HG03558 (cell line): ENCODE measurements at regions not wholly inside any gene's neighbourhood (a gene's known extent, or its start where the extent isn't known, plus 50 kb on each side); places are given as distances from the start of the nearest gene placed in this dataset.
"Not testable (repeated sequence)": the region's sequence is repeated elsewhere in the genome, so short reads cannot be mapped to it uniquely, and the experiment has no call there.

Source experiments
- ATAC-seq: cut with Tn5 transposase; IDR thresholded peaks from one replicate; pipeline ENCODE4 v1.9.1; 2021; ENCODE audit warnings: moderate number of reproducible peaks; ENCODE audit not compliant: unreplicated experiment; ENCODE audit errors: extremely low read depth

DNA sequence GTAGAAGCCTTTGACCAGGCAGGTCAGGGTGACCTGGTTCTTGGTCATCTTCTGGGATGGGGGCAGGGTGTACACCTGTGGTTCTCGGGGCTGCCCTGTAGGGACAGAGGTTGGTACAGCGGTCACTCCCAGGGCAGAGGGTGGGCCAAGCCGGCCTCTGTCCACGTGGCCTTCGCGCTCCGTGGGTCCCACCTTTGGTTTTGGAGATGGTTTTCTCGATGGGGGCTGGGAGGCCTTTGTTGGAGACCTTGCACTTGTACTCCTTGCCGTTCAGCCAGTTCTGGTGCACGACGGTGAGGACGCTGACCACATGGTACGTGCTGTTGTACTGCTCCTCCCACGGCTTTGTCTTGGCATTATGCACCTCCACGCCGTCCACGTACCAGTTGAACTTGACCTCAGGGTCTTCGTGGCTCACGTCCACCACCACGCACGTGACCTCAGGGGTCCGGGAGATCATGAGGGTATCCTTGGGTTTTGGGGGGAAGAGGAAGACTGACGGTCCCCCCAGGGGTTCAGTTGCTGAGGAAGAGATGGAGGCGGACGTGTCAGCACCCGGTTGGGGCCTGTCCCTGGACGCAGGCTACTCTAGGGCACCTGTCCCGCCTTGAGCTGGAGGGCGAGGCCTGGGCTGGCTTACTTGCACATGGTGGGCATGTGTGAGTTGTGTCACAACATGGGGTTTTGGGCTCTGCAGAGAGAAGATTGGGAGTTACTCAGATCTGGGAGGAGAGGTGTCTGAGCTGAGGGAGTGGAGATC lies 142.3 kb downstream of the TMEM121 start:
- ATAC-seq = not testable (repeated sequence)

DNA sequence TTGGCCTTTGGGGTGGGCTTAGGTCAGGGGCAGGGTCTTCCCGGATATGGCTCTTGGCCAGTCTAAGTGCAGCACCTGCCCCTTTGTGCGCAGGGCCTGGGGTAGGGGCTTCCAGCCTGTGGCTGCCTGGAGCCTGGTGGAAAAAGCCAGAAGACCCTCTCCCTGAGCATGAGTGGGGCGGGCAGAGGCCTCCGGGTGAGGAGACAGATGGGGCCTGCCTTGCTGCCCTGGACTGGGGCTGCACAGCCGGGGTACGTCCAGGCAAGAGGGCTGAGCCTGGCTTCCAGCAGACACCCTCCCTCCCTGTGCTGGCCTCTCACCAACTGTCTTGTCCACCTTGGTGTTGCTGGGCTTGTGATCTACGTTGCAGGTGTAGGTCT lies 142.8 kb downstream of the TMEM121 start:
- not testable (repeated sequence) for ATAC-seq

DNA sequence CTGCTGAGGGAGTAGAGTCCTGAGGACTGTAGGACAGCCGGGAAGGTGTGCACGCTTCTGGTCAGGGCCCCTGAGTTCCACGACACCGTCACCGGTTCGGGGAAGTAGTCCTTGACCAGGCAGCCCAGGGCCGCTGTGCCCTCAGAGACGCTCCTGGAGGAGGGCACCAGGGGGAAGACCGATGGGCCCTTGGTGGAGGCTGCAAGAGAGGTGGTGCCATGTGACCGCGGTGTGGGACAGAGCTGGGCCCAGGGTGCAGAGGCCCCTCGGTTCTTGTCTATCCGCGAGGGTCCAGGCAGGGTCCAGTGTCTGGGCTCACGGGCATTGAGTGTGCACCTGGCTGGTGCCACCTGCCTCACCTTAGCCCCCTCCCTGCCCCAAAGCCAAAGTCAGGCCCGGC lies 143.3 kb downstream of the TMEM121 start:
- not testable (repeated sequence) for ATAC-seq

DNA sequence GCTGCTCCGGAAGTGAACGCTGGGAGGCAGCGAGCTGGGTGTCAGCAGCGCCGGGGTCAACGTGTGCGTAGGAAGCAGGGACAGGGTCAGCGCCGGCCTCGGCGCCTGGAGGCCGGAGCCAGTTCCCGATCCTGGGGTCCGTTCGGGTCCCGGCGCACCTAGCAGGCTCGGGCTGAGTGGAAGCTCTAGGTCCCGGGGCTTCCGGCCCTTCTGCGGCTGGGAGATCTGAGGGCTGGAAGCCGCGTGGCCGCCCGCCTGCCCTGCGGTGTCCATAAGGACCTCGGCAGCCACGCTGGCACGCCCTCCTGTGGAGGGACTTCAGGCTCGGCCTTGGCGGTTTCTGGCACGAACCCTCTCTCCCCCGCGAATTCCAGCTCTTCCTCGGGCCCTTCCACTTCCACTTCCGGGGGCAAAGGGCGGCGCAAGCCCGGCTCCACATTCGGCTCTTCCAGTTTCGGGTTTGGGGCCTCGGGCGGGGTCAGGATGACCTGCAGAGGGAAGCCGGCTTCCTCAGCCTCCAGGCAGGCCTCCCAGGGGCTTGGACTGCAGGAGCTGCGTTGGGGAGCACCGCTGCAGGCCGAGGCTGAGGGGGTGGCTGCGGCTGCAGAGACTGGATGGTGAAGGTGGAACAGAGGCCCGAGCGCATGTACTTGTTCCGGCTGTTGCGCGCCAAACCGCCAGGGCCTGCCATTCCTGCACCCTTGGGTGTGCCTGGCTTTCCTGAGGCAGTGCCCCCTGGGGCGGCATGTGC lies 146.2 kb downstream of the TMEM121 start:
- ATAC-seq = not testable (repeated sequence)

DNA sequence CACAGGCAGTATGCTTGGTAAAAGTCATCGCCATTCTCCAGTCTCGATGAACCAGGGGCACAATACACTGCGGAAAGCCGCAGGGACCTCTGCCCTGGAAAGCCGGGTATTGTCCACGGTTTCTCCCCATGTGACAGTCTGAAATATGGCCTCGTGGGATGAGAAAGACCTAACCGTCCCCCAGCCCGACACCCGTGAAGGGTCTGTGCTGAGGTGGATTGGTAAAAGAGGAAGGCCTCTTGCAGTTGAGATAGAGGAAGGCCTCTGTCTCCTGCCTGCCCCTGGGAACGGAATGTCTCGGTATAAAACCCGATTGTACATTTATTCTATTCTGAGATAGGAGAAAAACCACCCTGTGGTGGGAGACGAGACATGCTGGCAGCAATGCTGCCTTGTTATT lies 149.1 kb downstream of the TMEM121 start:
- not testable (repeated sequence) for ATAC-seq

DNA sequence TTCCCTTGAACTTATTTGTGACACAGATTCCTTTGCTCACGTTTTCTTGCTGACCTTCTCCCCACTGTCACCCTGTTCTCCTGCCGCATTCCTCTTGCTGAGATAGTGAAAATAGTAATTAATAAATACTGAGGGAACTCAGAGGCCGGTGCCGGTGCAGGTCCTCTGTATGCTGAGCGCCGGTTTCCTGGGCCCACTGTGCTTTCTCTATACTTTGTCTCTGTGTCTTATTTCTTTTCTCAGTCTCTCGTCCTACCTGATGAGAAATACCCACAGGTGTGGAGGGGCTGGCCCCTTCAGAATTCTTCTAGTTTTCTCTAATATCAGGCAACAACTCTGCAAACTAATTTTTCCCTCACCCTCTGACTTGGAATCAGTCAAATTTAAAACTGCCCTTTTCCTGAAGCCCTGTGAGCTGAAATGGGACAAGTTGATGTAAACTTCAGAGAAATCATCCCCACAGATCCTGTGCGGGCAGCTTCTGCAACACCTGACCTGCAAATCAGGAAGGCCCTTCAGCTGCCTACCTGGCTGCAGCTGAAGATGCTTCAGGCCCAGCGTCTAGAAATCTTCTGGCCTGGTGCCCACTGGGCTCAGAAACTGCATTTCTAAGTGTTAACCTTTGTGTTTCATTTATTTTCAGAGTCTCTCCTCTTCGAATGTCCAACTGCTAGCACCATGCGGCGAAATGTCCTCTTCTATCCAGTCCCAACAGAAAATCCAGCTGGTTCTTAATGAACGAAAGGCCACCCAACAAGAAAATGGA lies 149.7 kb downstream of the TMEM121 start:
- not testable (repeated sequence) for ATAC-seq

DNA sequence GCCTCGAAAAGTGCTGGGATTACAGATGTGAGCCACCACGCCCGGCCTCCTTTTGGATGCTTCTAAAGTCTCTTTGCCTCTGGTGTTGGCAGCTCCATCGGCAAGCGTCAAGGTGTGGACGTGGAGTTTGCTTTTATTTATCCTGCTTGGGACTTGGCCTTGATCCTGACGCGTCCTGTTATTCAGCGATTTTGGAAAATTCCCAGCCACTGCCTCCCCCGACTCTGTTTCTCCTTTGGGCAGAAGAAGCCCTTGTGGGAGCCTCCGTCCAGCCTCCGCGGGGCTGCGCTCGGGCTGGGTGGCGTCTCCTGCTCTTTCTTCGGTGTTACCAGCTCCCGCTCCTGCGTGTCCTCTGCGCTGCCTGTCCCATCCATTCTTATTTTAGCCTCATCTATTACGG lies 151.7 kb downstream of the TMEM121 start:
- not testable (repeated sequence) for ATAC-seq

DNA sequence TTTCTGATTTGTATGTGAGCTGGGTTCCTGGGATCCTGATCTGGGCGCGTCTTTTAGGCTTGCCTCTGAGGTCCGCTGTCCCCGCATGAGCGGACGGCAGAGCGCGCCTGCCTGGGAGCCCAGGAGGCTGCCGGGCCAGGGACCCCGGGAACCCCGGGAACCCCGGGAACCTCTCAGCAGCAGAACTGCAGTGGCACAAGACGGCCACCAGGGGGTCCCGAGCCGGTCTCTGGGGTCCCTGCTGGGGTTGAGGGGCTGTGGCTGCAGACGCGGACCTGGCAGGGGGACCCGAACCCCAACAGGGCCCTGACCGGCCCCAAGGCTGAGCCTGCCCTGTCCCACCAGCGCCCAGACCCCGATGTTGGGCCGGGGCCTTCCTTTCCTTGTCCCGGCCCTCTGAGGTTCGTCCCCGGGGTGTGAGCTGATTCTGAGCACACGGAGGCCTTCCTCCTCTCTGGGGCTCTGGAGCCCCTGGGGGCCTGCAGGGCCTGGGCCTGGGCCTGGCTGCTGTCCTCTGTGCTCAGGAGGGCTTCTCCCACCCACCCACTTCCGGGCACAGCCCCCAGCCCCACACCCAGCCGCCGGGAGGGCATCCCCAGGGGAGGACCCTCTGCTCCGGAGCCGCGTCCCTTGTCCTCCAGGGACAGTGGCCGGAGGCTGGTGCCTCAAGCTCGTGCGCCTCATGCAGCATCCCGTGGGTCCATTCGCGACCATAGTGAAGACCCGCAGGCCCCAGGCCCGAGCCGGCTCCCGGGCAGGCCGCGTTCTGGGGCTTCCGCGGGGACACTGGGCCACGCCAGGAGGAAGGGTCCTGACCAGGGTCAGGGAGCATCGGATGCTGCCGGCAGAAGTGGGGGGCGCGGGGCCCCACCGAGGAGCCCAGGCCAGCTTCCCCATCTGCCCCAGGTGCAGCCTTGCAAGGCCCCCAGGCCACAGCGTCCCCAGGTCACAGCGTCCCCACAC lies 152.9 kb downstream of the TMEM121 start:
- ATAC-seq = not testable (repeated sequence)

DNA sequence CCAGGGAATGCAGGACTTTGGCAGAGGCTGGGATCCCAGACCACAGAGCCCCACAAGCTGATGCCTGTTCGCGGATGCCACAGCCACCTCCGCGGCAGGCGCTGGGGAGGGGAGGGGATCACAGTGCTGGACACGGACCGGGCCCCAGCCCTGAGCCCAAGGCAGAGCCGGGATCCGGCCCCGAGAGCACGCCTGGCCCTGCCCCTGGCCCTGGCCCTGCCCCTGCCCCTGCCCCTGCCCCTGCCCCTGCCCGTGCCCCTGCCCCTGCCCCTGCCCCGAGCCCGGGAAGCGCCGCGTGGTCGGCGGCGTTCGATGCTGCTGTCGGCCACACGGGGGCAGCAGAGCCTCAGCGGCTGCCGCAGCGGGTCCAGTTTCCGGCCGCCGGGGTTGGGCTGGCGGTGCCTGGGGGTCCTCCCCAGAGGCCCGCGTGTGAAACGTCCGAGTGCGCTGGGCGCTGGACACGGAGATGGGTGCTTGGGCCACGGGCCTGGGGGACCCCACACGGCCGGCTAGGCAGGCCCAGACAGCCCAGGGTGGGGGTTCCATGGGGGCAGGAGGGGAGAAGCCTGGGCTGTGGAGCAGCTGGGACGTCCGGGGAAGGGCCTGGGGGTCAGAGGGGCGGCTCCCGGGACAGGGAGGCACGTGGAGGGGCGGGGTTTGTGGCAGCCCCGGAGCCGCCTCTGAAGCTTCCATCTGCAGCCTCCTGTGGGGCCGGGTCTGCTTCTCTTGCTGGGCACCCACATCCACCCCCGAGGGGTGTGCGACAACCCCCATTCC lies 153.8 kb downstream of the TMEM121 start:
- ATAC-seq = not testable (repeated sequence)

DNA sequence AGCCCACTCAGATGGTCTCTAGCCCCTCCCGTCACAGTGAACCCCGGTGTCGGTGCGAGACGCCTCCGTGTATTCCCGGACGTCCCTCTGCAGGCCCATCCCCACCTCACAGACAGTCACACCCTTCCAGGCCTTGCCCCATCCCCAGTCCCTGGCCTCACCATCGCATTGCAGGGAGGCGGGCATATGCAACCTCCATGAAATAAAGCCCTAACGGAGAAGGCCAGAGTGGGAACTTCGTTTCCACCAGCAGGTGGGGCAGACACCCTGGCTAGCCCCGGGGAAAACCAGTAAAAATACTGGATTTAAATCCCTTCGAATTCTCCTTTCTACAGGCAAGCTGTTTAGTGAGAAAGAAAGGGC lies 154.3 kb downstream of the TMEM121 start:
- ATAC-seq = not testable (repeated sequence)

DNA sequence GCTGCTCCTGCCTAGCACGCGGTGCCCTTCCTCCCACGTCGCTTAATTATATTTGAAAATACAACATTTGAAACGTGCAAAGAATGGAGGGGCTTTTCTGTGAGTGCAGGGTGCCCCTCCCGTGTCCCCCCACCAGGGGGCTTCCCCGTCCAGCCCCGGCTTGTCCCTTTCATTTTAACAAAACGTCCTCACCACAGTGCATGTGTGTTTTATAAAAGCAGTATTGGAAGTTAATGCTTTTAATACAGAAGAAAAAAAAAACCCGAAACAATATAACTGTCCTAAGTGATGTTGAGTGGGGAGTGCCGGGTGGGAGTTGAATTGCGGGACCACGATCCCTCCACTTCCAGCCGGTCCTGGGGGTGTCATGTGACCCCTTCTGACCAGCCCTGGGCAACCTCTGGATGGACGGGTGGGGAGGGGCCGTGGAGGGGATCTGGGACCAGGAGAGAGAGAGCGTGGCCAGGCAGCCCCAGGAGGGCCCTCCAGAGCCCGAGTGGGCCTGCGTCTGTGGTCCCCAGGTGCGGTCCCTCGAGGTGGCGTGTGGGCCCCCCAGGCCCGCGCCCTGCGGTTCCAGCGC lies 155.3 kb downstream of the TMEM121 start:
- not testable (repeated sequence) for ATAC-seq

DNA sequence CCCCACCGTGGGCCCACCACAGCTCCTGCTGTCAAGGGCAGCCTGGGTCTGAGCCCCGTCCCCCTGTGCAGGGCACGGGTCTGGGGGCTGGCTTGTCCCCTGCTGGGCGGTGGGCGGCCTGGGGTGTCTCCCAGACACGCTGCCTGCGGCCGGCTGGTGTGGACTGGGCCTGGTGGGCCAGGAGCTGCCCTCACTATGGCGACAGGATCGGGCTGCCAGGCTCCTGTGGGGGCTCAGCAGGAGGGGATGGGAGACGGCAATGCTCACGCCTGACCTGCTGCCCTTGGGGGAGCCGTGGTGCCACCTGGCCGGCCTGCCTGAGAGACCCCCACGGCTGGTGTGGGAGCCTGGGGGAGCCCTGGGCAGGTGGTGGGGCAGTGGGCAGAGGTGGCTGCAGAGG lies 156.1 kb downstream of the TMEM121 start:
- not testable (repeated sequence) for ATAC-seq

DNA sequence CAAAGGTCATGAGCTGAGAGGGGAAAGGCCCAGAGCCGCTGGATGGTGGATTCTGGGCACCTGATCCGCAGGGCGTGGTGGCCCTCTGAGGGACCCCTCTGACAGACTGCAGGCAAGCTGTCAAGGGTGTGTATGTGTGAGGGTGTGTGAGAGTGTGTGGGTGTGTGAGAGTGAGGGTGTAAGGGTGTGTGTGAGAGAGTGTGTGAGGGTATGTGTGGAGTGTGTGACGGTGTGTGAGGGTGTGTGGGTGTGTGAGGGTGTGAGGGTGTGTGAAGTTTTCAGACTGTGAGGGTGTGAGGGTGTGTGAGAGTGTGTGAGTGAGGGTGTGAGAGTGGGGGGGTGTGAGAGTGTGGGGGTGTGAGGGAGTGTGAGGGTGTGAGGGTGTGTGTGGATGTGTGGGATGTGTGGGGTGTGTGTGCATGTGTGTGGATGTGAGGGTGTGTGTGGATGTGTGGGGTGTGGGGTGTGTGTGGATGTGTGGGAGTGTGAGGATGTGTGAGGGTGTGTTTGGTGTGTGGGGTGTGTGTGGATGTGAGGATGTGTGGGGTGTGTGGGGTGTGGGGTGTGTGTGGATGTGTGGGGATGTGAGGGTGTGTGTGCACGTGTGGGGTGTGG lies 156.7 kb downstream of the TMEM121 start:
- ATAC-seq = no peak

DNA sequence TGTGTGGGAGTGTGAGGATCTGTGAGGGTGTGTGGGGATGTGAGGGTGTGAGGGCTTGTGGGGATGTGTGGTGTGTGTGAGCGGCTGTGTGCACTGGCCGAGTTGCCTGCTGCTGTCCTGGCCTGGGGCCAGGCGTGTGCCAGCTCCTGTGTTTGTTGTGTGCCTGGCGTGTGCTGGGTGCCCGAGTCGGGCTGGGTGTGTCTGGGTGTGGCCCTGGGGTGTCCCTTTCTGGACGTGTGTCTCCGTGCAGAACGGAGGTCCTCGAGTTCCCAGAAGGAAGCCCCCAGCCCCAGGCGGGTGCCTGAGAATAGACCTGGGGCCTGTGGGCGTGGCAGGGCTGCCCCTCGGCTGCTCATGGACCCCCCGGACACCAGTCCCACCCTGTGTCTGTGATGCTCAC lies 157.7 kb downstream of the TMEM121 start:
- not testable (repeated sequence) for ATAC-seq

DNA sequence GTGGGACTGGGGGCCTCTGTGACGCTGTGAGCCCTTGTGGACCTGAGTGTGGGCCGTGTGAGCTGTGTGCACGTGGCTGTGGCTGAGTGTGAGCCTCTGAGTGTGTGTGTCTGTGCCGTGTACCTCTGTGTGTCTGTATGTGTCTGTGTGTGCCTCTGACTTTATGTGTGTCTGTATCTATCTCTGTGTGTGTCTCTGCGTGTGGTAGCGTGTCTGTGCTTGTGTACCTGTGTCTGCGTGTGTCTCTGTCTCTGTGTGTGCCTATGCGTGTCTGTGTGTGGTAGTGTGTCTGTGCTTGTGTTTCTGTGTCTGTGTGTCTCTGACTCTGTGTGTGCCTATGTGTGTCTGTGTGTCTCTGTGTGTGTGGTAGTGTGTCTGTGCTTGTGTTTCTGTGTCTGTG lies 158.2 kb downstream of the TMEM121 start:
- ATAC-seq = not testable (repeated sequence)

DNA sequence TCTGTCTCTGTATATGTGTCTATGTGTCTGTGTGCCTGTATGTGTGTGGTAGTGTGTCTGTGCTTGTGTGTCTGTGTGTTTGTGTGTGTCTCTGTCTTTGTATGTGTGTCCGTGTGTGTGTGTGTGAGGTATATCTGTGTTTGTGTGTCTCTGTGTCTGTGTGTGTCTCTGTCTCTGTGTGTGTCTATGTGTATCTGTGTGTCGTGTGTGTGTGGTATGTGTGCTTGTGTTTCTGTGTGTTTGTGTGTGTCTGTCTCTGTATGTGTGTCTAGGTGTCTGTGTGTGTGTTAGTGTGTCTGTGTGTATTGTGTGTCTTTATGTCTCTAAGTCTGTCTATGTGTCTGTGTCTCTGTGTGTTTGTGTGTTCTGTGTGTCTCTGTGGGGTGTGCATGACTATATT lies 158.6 kb downstream of the TMEM121 start:
- no peak for ATAC-seq

DNA sequence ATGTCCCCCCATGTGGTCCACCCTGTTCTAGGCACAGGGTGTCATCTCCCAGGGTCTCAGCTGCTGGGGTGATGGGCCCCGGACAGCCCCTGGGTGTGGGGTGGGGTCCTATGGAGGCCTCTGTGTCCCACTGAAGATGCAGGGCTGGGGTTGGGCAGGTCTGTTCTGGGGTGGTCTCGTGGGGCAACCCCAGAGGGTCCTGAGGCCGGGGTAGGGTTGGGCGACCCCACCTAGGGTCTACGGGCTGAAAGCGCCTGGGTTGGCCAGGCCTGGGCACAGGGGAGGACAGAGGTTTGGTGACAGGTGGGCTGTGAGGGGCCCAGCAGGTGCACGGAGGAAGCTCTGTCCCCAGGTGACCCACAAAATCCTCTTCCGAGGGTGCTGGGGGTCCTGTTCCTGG lies 159.2 kb downstream of the TMEM121 start:
- ATAC-seq = not testable (repeated sequence)

DNA sequence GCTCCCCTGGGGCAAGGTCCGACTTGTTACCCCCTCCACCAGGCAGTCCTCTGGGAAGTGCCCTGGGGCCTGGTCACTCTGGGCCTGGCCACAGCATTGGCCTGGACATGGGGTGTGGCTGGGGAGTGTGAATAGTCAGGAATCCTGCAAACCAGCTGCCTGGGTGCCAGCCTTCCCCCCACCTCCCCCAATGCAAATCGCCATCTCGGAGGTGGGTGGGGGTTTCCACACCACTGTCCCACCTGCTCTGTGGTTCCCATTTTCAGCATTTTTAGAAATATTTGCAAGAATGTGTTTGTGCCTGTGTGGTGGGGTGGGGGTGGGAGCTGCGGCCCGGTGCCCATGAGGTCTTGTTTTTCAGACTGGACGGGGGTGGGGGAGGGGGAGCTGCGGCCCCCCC lies 159.7 kb downstream of the TMEM121 start:
- ATAC-seq = not testable (repeated sequence)
